ENCODE measurements at regions not wholly inside any gene's neighbourhood (a gene's known extent, or its start where the extent isn't known, plus 50 kb on each side); places are given as distances from the start of the nearest gene placed in this dataset.

DNA sequence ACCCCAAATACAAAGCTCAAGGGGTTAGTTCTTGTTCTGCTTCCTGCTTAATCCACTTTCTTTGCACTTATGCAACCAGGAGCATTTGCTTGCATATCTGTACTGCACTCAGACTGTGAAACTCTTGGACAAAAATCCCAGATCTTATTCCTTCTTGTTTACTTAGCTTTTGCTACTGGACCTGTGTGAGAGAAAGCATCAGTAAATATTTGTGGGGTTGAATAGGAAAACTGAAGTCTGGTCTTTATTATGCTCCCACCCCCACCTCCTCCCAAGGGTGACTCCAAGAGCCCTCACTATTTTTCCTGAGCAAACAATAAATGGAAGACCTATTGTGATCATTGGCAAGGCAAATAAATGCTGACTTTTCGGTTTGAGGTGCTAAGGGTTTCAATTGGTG is 57.1 kb upstream of the VSTM2A start:
- intact Hi-C loops (cut with micrococcal nuclease), result no loop called here
